HepG2 (cell line): ENCODE measurements at regions not wholly inside any gene's neighbourhood (a gene's known extent, or its start where the extent isn't known, plus 50 kb on each side); places are given as distances from the start of the nearest gene placed in this dataset.

ENCODE experiments used
- ATAC-seq: fragments of 200-7000 bp; cut with Tn5 transposase; 3 replicates; pipeline ENCODE4 v1.9.1; 2020; ENCODE audit warnings: mild to moderate bottlenecking, moderate library complexity
- BruUV-seq: library from RNA; stranded (reverse); fragments of 400-500 nt; replicated peaks from 2 replicates; lab custom pipeline; 2021; lab: Mats Ljungman, UMichigan
- CTCF ChIA-PET: fragments of 300-600 bp; formaldehyde crosslinking; extraction: SDS; loops from one replicate; lab custom pipeline; 2021; ENCODE audit warnings: low total read pairs, inconsistent platforms, low intra/inter-chr PET ratio; lab: Yijun Ruan, JAX
- POLR2A ChIA-PET: fragments of 350-600 bp; sonication (Branson Sonifier 250); formaldehyde crosslinking; loops from one replicate; lab custom pipeline; 2020; ENCODE audit warnings: antibody characterized with exemption, inconsistent platforms; lab: Yijun Ruan, JAX
- DNase-seq: peaks from one replicate; pipeline ENCODE4 v3.0.0-alpha.2; 2015; ENCODE audit warnings: low spot score
- FAIRE-seq: peaks from 3 replicates; lab custom pipeline; 2011; peaks lifted over from hg19 to GRCh38; lab: Jason Lieb, UNC
- H2AFZ ChIP-seq: one replicate; pipeline ENCODE4 v1.6.1; 2011; ENCODE audit warnings: low read length, inconsistent platforms
- H3K27ac ChIP-seq: fragments of 300-600 bp; 3 replicates; pipeline ENCODE4 v1.8.0; 2011; ENCODE audit warnings: mixed run types, mild to moderate bottlenecking, mixed read lengths, low read length, inconsistent platforms; ENCODE audit not compliant: insufficient read depth; ENCODE audit errors: extremely low read length
- H3K27me3 ChIP-seq, 2 experiments: fragments of 200-600 bp in 1 of 2; 2 replicates in 1 of 2; 3 replicates in 1 of 2; pipeline versions ENCODE4 v1.6.0 to v1.8.0; 2011; ENCODE audit warnings: low read length in 2 of 2, mild to moderate bottlenecking in 2 of 2, moderate library complexity in 2 of 2, inconsistent platforms in 1 of 2; ENCODE audit not compliant: insufficient read depth in 2 of 2, control insufficient read depth in 1 of 2
- H3K36me3 ChIP-seq, 2 experiments: fragments of 200-600 bp in 1 of 2; replicated peaks in 1 of 2; 2 replicates in 1 of 2; 3 replicates in 1 of 2; pipeline versions ENCODE4 v1.5.1 to v1.8.0; 2011; ENCODE audit warnings: low read length in 2 of 2, inconsistent platforms in 1 of 2; ENCODE audit not compliant: insufficient read depth in 2 of 2, control insufficient read depth in 1 of 2
- H3K4me1 ChIP-seq: 2 replicates; pipeline ENCODE4 v1.5.1; 2012; ENCODE audit warnings: low read length, inconsistent platforms; ENCODE audit not compliant: insufficient read depth
- H3K4me2 ChIP-seq: 2 replicates; pipeline ENCODE4 v1.6.0; 2011; ENCODE audit warnings: low read depth, low read length, inconsistent platforms
- H3K4me3 ChIP-seq, 3 experiments: fragments of 200-600 bp in 1 of 3; sonication (generic), shearing (Covaris generic) in 1 of 3; replicated peaks in 1 of 3; 2 replicates each; pipeline ENCODE4 v1.5.1; 2011 to 2016; ENCODE audit warnings: low read length in 3 of 3, inconsistent platforms in 2 of 3, low read depth in 2 of 3, mild to moderate bottlenecking in 2 of 3, control low read depth in 1 of 3, mixed read lengths in 1 of 3; ENCODE audit not compliant: insufficient read depth in 1 of 3
- H3K79me2 ChIP-seq: one replicate; pipeline ENCODE4 v1.6.1; 2011; ENCODE audit warnings: low read length, inconsistent platforms; ENCODE audit not compliant: insufficient read depth
- H3K9ac ChIP-seq: 2 replicates; pipeline ENCODE4 v1.6.0; 2011; ENCODE audit warnings: mild to moderate bottlenecking, low read depth, low read length, inconsistent platforms; ENCODE audit not compliant: insufficient read depth
- H3K9me3 ChIP-seq: 2 replicates; pipeline ENCODE4 v1.5.1; 2012; ENCODE audit warnings: mild to moderate bottlenecking, low read length
- H4K20me1 ChIP-seq: 2 replicates; pipeline ENCODE4 v1.6.0; 2011; ENCODE audit warnings: inconsistent platforms, mild to moderate bottlenecking, low read length, moderate library complexity; ENCODE audit not compliant: insufficient read depth
- DNMT1 ChIP-seq: sonication (generic); formaldehyde crosslinking; IDR thresholded peaks from 2 replicates; pipeline ENCODE4 v1.5.1; 2020; ENCODE audit warnings: mild to moderate bottlenecking, missing genetic modification reagents
- KLF15 ChIP-seq: sonication (generic); formaldehyde crosslinking; IDR thresholded peaks from 2 replicates; pipeline ENCODE4 v1.8.1; 2023; ENCODE audit warnings: borderline replicate concordance, mild to moderate bottlenecking, inconsistent platforms, missing genetic modification reagents, mixed read lengths
- NPAS2 ChIP-seq: sonication (generic); formaldehyde crosslinking; IDR thresholded peaks from 2 replicates; pipeline ENCODE4 v1.8.0; 2022; ENCODE audit warnings: mild to moderate bottlenecking, missing genetic modification reagents, borderline replicate concordance
- RFXAP ChIP-seq: sonication (generic); formaldehyde crosslinking; IDR thresholded peaks from 2 replicates; pipeline ENCODE4 v1.4.0; 2020; ENCODE audit warnings: missing genetic modification reagents, borderline replicate concordance
- TAF1 ChIP-seq: sonication (generic); formaldehyde crosslinking; IDR thresholded peaks from 2 replicates; pipeline ENCODE4 v1.4.0; 2020; ENCODE audit warnings: missing genetic modification reagents
- TCF7 ChIP-seq: sonication (generic); IDR thresholded peaks from 2 replicates; pipeline ENCODE4 v1.6.1; 2016; ENCODE audit warnings: antibody characterized with exemption, low read depth
- ZKSCAN1 ChIP-seq: fragments of 150-350 bp; IDR thresholded peaks from 2 replicates; pipeline ENCODE4 v1.6.1; 2014; ENCODE audit warnings: low read length
- ZNF205 ChIP-seq: IDR thresholded peaks from 2 replicates; pipeline ENCODE4 v1.6.1; 2018; ENCODE audit warnings: missing biosample characterization, missing genetic modification reagents
- ZNF567 ChIP-seq: sonication (generic); formaldehyde crosslinking; IDR thresholded peaks from 2 replicates; pipeline ENCODE4 v1.8.1; 2023; ENCODE audit warnings: mild to moderate bottlenecking, missing genetic modification reagents, borderline replicate concordance
- ZNF672 ChIP-seq: sonication (generic); formaldehyde crosslinking; IDR thresholded peaks from 2 replicates; pipeline ENCODE4 v1.8.1; 2022; ENCODE audit warnings: missing genetic modification reagents
- WGBS: methylation state at CpG from one replicate; pipeline ENCODE4 v1.1.6; 2017; ENCODE audit warnings: low lambda C conversion rate; 5-methylcytosine and 5-hydroxymethylcytosine counted together
- in situ Hi-C: cut with HindIII; loops from 2 replicates; pipeline ENCODE4 v1.10.0; 2017; ENCODE audit warnings: low pct_unique_long_range_greater_than_20kb; ENCODE audit not compliant: extremely low pct_ligation_motif_present
- intact Hi-C: fragments of 100-400 bp; cut with micrococcal nuclease; formaldehyde crosslinking; loops from one replicate; pipeline ENCODE4 v1.10.0; 2022; ENCODE audit not compliant: unreplicated experiment
- TF ChIP-seq, protein P1 (sequence below): sonication (generic); formaldehyde crosslinking; IDR thresholded peaks from 2 replicates; pipeline ENCODE4 v1.5.1; 2020; ENCODE audit warnings: mild to moderate bottlenecking, missing genetic modification reagents, moderate library complexity
- TF ChIP-seq, protein P2 (sequence below): sonication (generic); formaldehyde crosslinking; IDR thresholded peaks from 2 replicates; pipeline ENCODE4 v1.8.1; 2022; ENCODE audit warnings: mild to moderate bottlenecking, missing genetic modification reagents
- TF ChIP-seq, protein P3 (sequence below): sonication (generic); formaldehyde crosslinking; IDR thresholded peaks from 2 replicates; pipeline ENCODE4 v1.4.0; 2020; ENCODE audit warnings: missing genetic modification reagents, mild to moderate bottlenecking, borderline replicate concordance
- TF ChIP-seq, protein P4 (sequence below): fragments of 450-650 bp; IDR thresholded peaks from 2 replicates; pipeline ENCODE4 v1.6.1; 2017; ENCODE audit warnings: mild to moderate bottlenecking

GRCh38 chr4:171202908-171203307 lies 610.3 kb upstream of the GALNTL6 start (continued):
- TF ChIP-seq, protein P1, sequence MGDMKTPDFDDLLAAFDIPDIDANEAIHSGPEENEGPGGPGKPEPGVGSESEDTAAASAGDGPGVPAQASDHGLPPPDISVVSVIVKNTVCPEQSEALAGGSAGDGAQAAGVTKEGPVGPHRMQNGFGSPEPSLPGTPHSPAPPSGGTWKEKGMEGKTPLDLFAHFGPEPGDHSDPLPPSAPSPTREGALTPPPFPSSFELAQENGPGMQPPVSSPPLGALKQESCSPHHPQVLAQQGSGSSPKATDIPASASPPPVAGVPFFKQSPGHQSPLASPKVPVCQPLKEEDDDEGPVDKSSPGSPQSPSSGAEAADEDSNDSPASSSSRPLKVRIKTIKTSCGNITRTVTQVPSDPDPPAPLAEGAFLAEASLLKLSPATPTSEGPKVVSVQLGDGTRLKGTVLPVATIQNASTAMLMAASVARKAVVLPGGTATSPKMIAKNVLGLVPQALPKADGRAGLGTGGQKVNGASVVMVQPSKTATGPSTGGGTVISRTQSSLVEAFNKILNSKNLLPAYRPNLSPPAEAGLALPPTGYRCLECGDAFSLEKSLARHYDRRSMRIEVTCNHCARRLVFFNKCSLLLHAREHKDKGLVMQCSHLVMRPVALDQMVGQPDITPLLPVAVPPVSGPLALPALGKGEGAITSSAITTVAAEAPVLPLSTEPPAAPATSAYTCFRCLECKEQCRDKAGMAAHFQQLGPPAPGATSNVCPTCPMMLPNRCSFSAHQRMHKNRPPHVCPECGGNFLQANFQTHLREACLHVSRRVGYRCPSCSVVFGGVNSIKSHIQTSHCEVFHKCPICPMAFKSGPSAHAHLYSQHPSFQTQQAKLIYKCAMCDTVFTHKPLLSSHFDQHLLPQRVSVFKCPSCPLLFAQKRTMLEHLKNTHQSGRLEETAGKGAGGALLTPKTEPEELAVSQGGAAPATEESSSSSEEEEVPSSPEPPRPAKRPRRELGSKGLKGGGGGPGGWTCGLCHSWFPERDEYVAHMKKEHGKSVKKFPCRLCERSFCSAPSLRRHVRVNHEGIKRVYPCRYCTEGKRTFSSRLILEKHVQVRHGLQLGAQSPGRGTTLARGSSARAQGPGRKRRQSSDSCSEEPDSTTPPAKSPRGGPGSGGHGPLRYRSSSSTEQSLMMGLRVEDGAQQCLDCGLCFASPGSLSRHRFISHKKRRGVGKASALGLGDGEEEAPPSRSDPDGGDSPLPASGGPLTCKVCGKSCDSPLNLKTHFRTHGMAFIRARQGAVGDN: no peak
- TF ChIP-seq, protein P2, sequence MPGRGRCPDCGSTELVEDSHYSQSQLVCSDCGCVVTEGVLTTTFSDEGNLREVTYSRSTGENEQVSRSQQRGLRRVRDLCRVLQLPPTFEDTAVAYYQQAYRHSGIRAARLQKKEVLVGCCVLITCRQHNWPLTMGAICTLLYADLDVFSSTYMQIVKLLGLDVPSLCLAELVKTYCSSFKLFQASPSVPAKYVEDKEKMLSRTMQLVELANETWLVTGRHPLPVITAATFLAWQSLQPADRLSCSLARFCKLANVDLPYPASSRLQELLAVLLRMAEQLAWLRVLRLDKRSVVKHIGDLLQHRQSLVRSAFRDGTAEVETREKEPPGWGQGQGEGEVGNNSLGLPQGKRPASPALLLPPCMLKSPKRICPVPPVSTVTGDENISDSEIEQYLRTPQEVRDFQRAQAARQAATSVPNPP (CRISPR knock-in tag): no peak
- TF ChIP-seq DNMT1 (CRISPR knock-in tag) (no peak), TAF1 (CRISPR knock-in tag) (no peak), RFXAP (CRISPR knock-in tag) (no peak), NPAS2 (no peak), ZNF567 (CRISPR knock-in tag) (no peak), TCF7 (no peak)
- TF ChIP-seq, all 625 proteins: peak for 0

- Histone ChIP-seq H3K9me3 (no peaks in the 10 kb centered on the region), H3K4me2 (no peak overlapping the region), H3K4me3 (no peak overlapping the region), H3K79me2 (no peaks in the 10 kb centered on the region), H3K27me3 (no peaks in the 10 kb centered on the region), H3K9ac (no peak overlapping the region), H3K27ac (no peak overlapping the region), H4K20me1 (no peaks in the 10 kb centered on the region), H3K36me3 (no peaks in the 10 kb centered on the region), H2AFZ (no peak overlapping the region), H3K4me1 (no peaks in the 10 kb centered on the region)
- CTCF ChIA-PET: no interaction called here
- DNase-seq (no peak), FAIRE-seq (no peak), ATAC-seq (no peak)
- intact Hi-C loops (loop anchor here (5.0 kb wide), 1 partner anchor 194 kb away; no protein-coding TSS in a partner anchor), in situ Hi-C loops (no loop called here)
- no TSS peak for BruUV-seq
- POLR2A ChIA-PET: no interaction called here
- 7% methylated on average over 2 of the region's 2 CpGs for WGBS
- TF ChIP-seq ZKSCAN1 (no peak), KLF15 (CRISPR knock-in tag) (no peak), ZNF672 (CRISPR knock-in tag) (no peak), ZNF205 (no peak)
- TF ChIP-seq, protein P3, sequence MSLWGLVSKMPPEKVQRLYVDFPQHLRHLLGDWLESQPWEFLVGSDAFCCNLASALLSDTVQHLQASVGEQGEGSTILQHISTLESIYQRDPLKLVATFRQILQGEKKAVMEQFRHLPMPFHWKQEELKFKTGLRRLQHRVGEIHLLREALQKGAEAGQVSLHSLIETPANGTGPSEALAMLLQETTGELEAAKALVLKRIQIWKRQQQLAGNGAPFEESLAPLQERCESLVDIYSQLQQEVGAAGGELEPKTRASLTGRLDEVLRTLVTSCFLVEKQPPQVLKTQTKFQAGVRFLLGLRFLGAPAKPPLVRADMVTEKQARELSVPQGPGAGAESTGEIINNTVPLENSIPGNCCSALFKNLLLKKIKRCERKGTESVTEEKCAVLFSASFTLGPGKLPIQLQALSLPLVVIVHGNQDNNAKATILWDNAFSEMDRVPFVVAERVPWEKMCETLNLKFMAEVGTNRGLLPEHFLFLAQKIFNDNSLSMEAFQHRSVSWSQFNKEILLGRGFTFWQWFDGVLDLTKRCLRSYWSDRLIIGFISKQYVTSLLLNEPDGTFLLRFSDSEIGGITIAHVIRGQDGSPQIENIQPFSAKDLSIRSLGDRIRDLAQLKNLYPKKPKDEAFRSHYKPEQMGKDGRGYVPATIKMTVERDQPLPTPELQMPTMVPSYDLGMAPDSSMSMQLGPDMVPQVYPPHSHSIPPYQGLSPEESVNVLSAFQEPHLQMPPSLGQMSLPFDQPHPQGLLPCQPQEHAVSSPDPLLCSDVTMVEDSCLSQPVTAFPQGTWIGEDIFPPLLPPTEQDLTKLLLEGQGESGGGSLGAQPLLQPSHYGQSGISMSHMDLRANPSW: no peak
- TF ChIP-seq, protein P4, sequence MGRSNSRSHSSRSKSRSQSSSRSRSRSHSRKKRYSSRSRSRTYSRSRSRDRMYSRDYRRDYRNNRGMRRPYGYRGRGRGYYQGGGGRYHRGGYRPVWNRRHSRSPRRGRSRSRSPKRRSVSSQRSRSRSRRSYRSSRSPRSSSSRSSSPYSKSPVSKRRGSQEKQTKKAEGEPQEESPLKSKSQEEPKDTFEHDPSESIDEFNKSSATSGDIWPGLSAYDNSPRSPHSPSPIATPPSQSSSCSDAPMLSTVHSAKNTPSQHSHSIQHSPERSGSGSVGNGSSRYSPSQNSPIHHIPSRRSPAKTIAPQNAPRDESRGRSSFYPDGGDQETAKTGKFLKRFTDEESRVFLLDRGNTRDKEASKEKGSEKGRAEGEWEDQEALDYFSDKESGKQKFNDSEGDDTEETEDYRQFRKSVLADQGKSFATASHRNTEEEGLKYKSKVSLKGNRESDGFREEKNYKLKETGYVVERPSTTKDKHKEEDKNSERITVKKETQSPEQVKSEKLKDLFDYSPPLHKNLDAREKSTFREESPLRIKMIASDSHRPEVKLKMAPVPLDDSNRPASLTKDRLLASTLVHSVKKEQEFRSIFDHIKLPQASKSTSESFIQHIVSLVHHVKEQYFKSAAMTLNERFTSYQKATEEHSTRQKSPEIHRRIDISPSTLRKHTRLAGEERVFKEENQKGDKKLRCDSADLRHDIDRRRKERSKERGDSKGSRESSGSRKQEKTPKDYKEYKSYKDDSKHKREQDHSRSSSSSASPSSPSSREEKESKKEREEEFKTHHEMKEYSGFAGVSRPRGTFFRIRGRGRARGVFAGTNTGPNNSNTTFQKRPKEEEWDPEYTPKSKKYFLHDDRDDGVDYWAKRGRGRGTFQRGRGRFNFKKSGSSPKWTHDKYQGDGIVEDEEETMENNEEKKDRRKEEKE: no peak
Measured at GRCh38 chr4:171186700-171187099, 626.5 kb upstream of the GALNTL6 start.
